HL-60 (cell line): ENCODE measurements at regions not wholly inside any gene's neighbourhood (a gene's known extent, or its start where the extent isn't known, plus 50 kb on each side); places are given as distances from the start of the nearest gene placed in this dataset.

Experiments
- DNase-seq, 2 experiments: peaks; one replicate each; pipeline ENCODE4 v3.0.0-alpha.2; 2010 to 2020; ENCODE audit warnings: low read depth in 1 of 2, low spot score in 1 of 2
- H3K27ac ChIP-seq: fragments of 250-450 bp; sonication (Bioruptor Pico); replicated peaks from 2 replicates; pipeline ENCODE4 v1.5.1; 2020; ENCODE audit warnings: mild to moderate bottlenecking, moderate library complexity
- H3K27me3 ChIP-seq: fragments of 250-450 bp; sonication (Bioruptor Pico); 2 replicates; pipeline ENCODE4 v1.5.1; 2021; ENCODE audit warnings: mild to moderate bottlenecking, moderate library complexity; ENCODE audit not compliant: insufficient read depth, poor library complexity, severe bottlenecking
- H3K4me3 ChIP-seq: replicated peaks from 2 replicates; pipeline ENCODE4 v1.5.1; 2011; ENCODE audit warnings: mild to moderate bottlenecking, control low read depth, low read length; ENCODE audit not compliant: insufficient read depth
- CTCF ChIP-seq: IDR thresholded peaks from one replicate; pipeline ENCODE4 v1.5.1; 2011; ENCODE audit warnings: low read length, control low read depth, inconsistent platforms; ENCODE audit not compliant: insufficient read depth
- GABPA ChIP-seq: IDR thresholded peaks from 2 replicates; pipeline ENCODE4 v1.6.1; 2012; ENCODE audit warnings: low read depth
- POLR2AphosphoS5 ChIP-seq: IDR thresholded peaks from 2 replicates; pipeline ENCODE4 v1.6.1; 2012; ENCODE audit warnings: low read depth
- REST ChIP-seq: IDR thresholded peaks from 2 replicates; pipeline ENCODE4 v1.6.1; 2012; ENCODE audit warnings: low read depth; ENCODE audit not compliant: insufficient replicate concordance
- SPI1 ChIP-seq: IDR thresholded peaks from 2 replicates; pipeline ENCODE4 v1.6.1; 2012; ENCODE audit warnings: low read depth, mild to moderate bottlenecking, borderline replicate concordance

GRCh38 chr7:84502239-84502638, 307.6 kb upstream of the SEMA3A start:
- H3K27ac ChIP-seq: no peak overlapping the region
- no peak overlapping the region for H3K4me3 ChIP-seq
- no peaks in the 10 kb centered on the region for H3K27me3 ChIP-seq
- TF ChIP-seq POLR2AphosphoS5 (no peak), SPI1 (no peak), GABPA (no peak), REST (no peak), CTCF (no peak)
- no peak for DNase-seq

- no peak for DNase-seq
- TF ChIP-seq POLR2AphosphoS5: no peak
- no peak for TF ChIP-seq REST
- TF ChIP-seq GABPA: no peak
- no peak for TF ChIP-seq SPI1
- no peak for TF ChIP-seq CTCF
- Histone ChIP-seq H3K27me3 (no peaks in the 10 kb centered on the region), H3K27ac (no peak overlapping the region), H3K4me3 (no peak overlapping the region)
These were observed 303.3 kb upstream of the SEMA3A start for GRCh38 chr7:84497873-84498272.

GRCh38 chr7:84495128-84495527, 300.5 kb upstream of the SEMA3A start:
- no peak for DNase-seq
- H3K27ac ChIP-seq: no peak overlapping the region
- H3K27me3 ChIP-seq: no peaks in the 10 kb centered on the region
- TF ChIP-seq GABPA: no peak
- no peak for TF ChIP-seq REST
- no peak for TF ChIP-seq CTCF
- no peak for TF ChIP-seq POLR2AphosphoS5
- H3K4me3 ChIP-seq: no peak overlapping the region
